ENCODE measurements at regions not wholly inside any gene's neighbourhood (a gene's known extent, or its start where the extent isn't known, plus 50 kb on each side); places are given as distances from the start of the nearest gene placed in this dataset.

DNA sequence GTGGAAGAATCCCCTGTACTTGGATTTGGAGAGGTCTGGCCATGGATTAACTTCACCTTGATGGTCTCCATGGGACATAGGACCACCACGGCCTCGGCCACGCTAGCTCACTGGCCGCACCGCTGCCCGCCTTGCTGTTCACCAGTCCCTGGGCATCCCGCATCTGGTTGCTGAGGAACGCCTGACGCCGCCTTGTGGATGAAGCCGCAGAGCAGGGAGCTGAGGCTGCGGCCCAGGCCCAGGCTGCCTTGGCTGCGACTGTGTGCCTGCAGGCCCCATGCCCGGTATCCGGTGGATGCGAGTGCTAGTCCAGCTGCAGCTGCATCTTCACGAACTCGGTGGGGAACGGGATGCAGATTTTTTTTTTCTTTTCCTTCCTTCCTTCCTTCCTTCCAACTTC lies 1407.1 kb downstream of the UQCRFS1 start:
- TF ChIP-seq POLR2AphosphoS5 (IDR thresholded peaks at IDR 0.05; ENCODE audit: low read depth, low read length) (no peak), TAF1 (IDR thresholded peaks at IDR 0.05; ENCODE audit: low read depth, low read length) (no peak), POLR2A (IDR thresholded peaks at IDR 0.05; ENCODE audit: low read depth, low read length) (no peak), PAX5 (IDR thresholded peaks at IDR 0.05; ENCODE audit: insufficient read depth, low read length, severe bottlenecking) (no peak)

Measured in GM12891 (cell line).